Hepatocyte (in vitro differentiated cells): ENCODE measurements at regions not wholly inside any gene's neighbourhood (a gene's known extent, or its start where the extent isn't known, plus 50 kb on each side); places are given as distances from the start of the nearest gene placed in this dataset.

Experiments
- DNase-seq: peaks from one replicate; pipeline ENCODE4 v3.0.0-alpha.2; 2016; ENCODE audit warnings: low spot score
- H2AFZ ChIP-seq: fragments of 200-600 bp; sonication (generic); 2 replicates; pipeline ENCODE4 v1.6.0; 2016; ENCODE audit warnings: antibody characterized with exemption, mild to moderate bottlenecking
- H3K27ac ChIP-seq: fragments of 200-600 bp; sonication (generic); 2 replicates; pipeline ENCODE4 v1.5.1; 2016; ENCODE audit warnings: mild to moderate bottlenecking
- H3K27me3 ChIP-seq: fragments of 200-600 bp; sonication (generic); 2 replicates; pipeline ENCODE4 v1.6.1; 2016
- H3K36me3 ChIP-seq: fragments of 200-600 bp; sonication (generic); replicated peaks from 2 replicates; pipeline ENCODE4 v1.5.1; 2016; ENCODE audit warnings: low read depth; ENCODE audit not compliant: insufficient read depth
- H3K4me1 ChIP-seq: fragments of 200-600 bp; sonication (generic); 2 replicates; pipeline ENCODE4 v1.5.1; 2016; ENCODE audit warnings: mild to moderate bottlenecking, moderate library complexity; ENCODE audit not compliant: insufficient read depth
- H3K4me2 ChIP-seq: fragments of 200-600 bp; sonication (generic); 2 replicates; pipeline ENCODE4 v1.6.0; 2016
- H3K4me3 ChIP-seq: fragments of 200-600 bp; sonication (generic); 2 replicates; pipeline ENCODE4 v1.5.1; 2016; ENCODE audit warnings: mild to moderate bottlenecking
- H3K79me2 ChIP-seq: fragments of 200-600 bp; sonication (generic); 2 replicates; pipeline ENCODE4 v1.6.0; 2017; ENCODE audit warnings: mild to moderate bottlenecking
- H3K9me2 ChIP-seq: fragments of 200-600 bp; sonication (generic); replicated peaks from 2 replicates; pipeline ENCODE4 v1.6.0; 2017; ENCODE audit warnings: mild to moderate bottlenecking; ENCODE audit not compliant: insufficient read depth
- H3K9me3 ChIP-seq: fragments of 200-600 bp; sonication (generic); 2 replicates; pipeline ENCODE4 v1.5.1; 2016; ENCODE audit warnings: low read depth, mild to moderate bottlenecking
- H4K20me1 ChIP-seq: fragments of 200-600 bp; sonication (generic); 2 replicates; pipeline ENCODE4 v1.6.0; 2016; ENCODE audit warnings: mild to moderate bottlenecking; ENCODE audit not compliant: insufficient read depth, poor library complexity, severe bottlenecking
- CTCF ChIP-seq: fragments of 200-600 bp; sonication (generic); IDR thresholded peaks from 2 replicates; pipeline ENCODE4 v1.5.1; 2016; ENCODE audit warnings: antibody characterized with exemption, mild to moderate bottlenecking; ENCODE audit not compliant: poor library complexity
- EZH2 ChIP-seq: fragments of 200-600 bp; sonication (generic); IDR thresholded peaks from 2 replicates; pipeline ENCODE4 v1.6.1; 2016; ENCODE audit warnings: antibody characterized with exemption, mild to moderate bottlenecking, borderline replicate concordance
- EZH2phosphoT487 ChIP-seq: fragments of 200-600 bp; sonication (generic); IDR thresholded peaks from one replicate; pipeline ENCODE4 v1.6.1; 2018; ENCODE audit warnings: antibody characterized with exemption, mild to moderate bottlenecking, low read depth, moderate library complexity; ENCODE audit not compliant: unreplicated experiment, severe bottlenecking
- WGBS: methylation state at CpG from one replicate; pipeline ENCODE4 v1.1.6; 2016; ENCODE audit warnings: low lambda C conversion rate; ENCODE audit errors: missing lambda C conversion rate; 5-methylcytosine and 5-hydroxymethylcytosine counted together

- no peak overlapping the region for H3K4me2 ChIP-seq
- DNase-seq, result no peak
- no peaks in the 10 kb centered on the region for H3K27me3 ChIP-seq
- H3K79me2 ChIP-seq, result no peaks in the 10 kb centered on the region
- H3K4me3 ChIP-seq, result no peak overlapping the region
- H2AFZ ChIP-seq, result no peak overlapping the region
- H3K27ac ChIP-seq, result no peak overlapping the region
- H3K4me1 ChIP-seq, result no peaks in the 10 kb centered on the region
- TF ChIP-seq CTCF, result no peak
- no peak for TF ChIP-seq EZH2phosphoT487
- no peak for TF ChIP-seq EZH2
- no peaks in the 10 kb centered on the region for H4K20me1 ChIP-seq
- no peaks in the 10 kb centered on the region for H3K9me2 ChIP-seq
- WGBS, result 80% methylated on average over 2 of the region's 2 CpGs
- H3K36me3 ChIP-seq, result no peaks in the 10 kb centered on the region
- H3K9me3 ChIP-seq, result no peaks in the 10 kb centered on the region
These were observed 98.4 kb downstream of the ASMT start for GRCh38 chrX:1713296-1713695.

DNA sequence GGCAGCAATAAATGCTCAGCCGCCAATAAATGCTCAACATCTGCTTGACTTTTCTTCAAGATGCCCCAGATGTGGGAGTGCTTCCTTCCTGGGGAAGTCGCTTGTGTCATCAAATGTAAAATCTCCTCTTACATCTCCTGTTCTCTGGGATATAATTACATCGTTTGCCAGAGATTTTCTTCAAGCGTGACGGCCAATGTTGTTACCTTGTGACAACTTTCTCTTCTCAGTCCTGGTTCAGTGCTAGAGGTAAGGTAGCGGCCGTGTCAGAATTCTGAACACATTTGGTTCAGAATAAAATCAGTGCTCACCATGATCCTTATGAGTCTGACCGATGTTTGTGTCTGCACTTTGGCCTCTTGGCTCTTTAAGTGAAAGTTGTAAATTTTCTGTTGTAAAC lies 102.5 kb downstream of the ASMT start:
- no peak for TF ChIP-seq EZH2
- TF ChIP-seq CTCF, result no peak
- TF ChIP-seq EZH2phosphoT487, result no peak
- Histone ChIP-seq H3K4me1 (no peaks in the 10 kb centered on the region), H3K27ac (no peak overlapping the region), H3K4me3 (no peak overlapping the region), H3K27me3 (no peaks in the 10 kb centered on the region), H3K9me2 (no peaks in the 10 kb centered on the region), H2AFZ (no peak overlapping the region), H4K20me1 (no peaks in the 10 kb centered on the region), H3K4me2 (no peak overlapping the region), H3K79me2 (no peaks in the 10 kb centered on the region), H3K36me3 (no peaks in the 10 kb centered on the region), H3K9me3 (no peaks in the 10 kb centered on the region)
- DNase-seq, result no peak
- 85% methylated on average over 8 of the region's 8 CpGs for WGBS

DNA sequence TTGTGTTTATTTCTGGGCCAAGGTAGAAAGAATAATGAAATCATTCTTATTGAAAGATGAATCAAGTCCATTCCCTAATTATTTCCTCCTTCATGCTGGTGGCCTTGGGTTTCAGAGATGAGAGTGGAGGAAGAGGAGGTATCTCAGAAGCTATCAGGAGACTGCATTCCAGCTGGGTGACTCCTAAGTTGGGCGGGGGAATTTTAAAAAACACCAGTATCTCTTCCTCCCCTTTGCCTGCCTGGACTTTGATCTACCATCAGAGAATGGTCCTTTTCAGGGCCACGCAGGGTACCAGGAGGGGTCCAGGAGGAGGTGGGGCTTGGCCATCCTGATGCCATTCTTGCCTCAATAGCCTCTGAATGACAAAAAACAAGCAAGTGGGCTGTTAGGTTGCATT lies 104.4 kb downstream of the ASMT start:
- no peak overlapping the region for H3K27ac ChIP-seq
- no peaks in the 10 kb centered on the region for H3K9me2 ChIP-seq
- no peak overlapping the region for H2AFZ ChIP-seq
- H3K4me1 ChIP-seq, result no peaks in the 10 kb centered on the region
- no peak overlapping the region for H3K4me2 ChIP-seq
- H3K27me3 ChIP-seq, result no peaks in the 10 kb centered on the region
- WGBS, result 73% methylated on average over 2 of the region's 2 CpGs
- no peak overlapping the region for H3K4me3 ChIP-seq
- no peaks in the 10 kb centered on the region for H4K20me1 ChIP-seq
- H3K9me3 ChIP-seq, result no peaks in the 10 kb centered on the region
- no peaks in the 10 kb centered on the region for H3K36me3 ChIP-seq
- no peak for TF ChIP-seq CTCF
- no peak for TF ChIP-seq EZH2phosphoT487
- no peak for TF ChIP-seq EZH2
- no peaks in the 10 kb centered on the region for H3K79me2 ChIP-seq
- no peak for DNase-seq

GRCh38 chrX:1720836-1721235 lies 106.0 kb downstream of the ASMT start:
- Histone ChIP-seq H3K4me2 (no peak overlapping the region), H3K27me3 (no peaks in the 10 kb centered on the region), H3K79me2 (no peaks in the 10 kb centered on the region), H2AFZ (no peak overlapping the region), H3K27ac (no peak overlapping the region), H3K9me3 (no peaks in the 10 kb centered on the region), H3K4me1 (no peaks in the 10 kb centered on the region), H3K9me2 (no peaks in the 10 kb centered on the region), H3K4me3 (no peak overlapping the region), H3K36me3 (no peaks in the 10 kb centered on the region), H4K20me1 (no peaks in the 10 kb centered on the region)
- no peak for DNase-seq
- TF ChIP-seq EZH2 (no peak), EZH2phosphoT487 (no peak), CTCF (no peak)
- WGBS, result 85% methylated on average over 3 of the region's 3 CpGs
